Ascending aorta (tissue), 2 donors: ENCODE measurements at regions not wholly inside any gene's neighbourhood (a gene's known extent, or its start where the extent isn't known, plus 50 kb on each side); places are given as distances from the start of the nearest gene placed in this dataset.
A peak's percentile ranks its signal among the peaks of the same experiment; 100 is the strongest.

Source experiments
- DNase-seq, 2 donors: peaks; one replicate each; pipeline ENCODE4 v3.0.0-alpha.2; 2019; ENCODE audit warnings: low spot score in 2 of 2
- H3K27ac ChIP-seq, 2 donors: fragments of 200-600 bp; sonication (generic); one replicate each; pipeline ENCODE4 v1.5.1; 2016 to 2017; ENCODE audit warnings: mild to moderate bottlenecking in 1 of 2
- H3K27me3 ChIP-seq: fragments of 200-600 bp; sonication (generic); one replicate; pipeline ENCODE4 v1.5.1; 2017
- H3K36me3 ChIP-seq, 2 donors: fragments of 200-600 bp; sonication (generic); one replicate each; pipeline ENCODE4 v1.5.1; 2016
- H3K4me1 ChIP-seq, 2 donors: fragments of 200-600 bp; sonication (generic); one replicate each; pipeline ENCODE4 v1.5.1; 2016 to 2017; ENCODE audit warnings: mild to moderate bottlenecking in 1 of 2
- H3K4me3 ChIP-seq, 2 donors: fragments of 200-600 bp; sonication (generic); one replicate each; pipeline ENCODE4 v1.5.1; 2016 to 2017; ENCODE audit warnings: mild to moderate bottlenecking in 1 of 2
- H3K9me3 ChIP-seq, 2 donors: fragments of 200-600 bp; sonication (generic); one replicate each; pipeline ENCODE4 v1.5.1; 2016
- intact Hi-C: fragments of 100-400 bp; cut with DNase I; formaldehyde crosslinking; loops from one replicate; pipeline ENCODE4 v1.15.1; 2023
- TF ChIP-seq, protein P1 (sequence below), 3 experiments: fragments of 200-600 bp in 2 of 3; fragments of 450-650 bp in 1 of 3; sonication (generic) in 2 of 3; IDR thresholded peaks; one replicate each; pipeline ENCODE4 v1.5.1; 2016 to 2019; ENCODE audit warnings: antibody characterized with exemption in 3 of 3, mild to moderate bottlenecking in 1 of 3, moderate library complexity in 1 of 3

- intact Hi-C loops = no loop called here
- no peaks in the 10 kb centered on the region for H3K27me3 ChIP-seq
- H3K4me3 ChIP-seq = no peak overlapping the region
- no peak overlapping the region for H3K27ac ChIP-seq
- H3K36me3 ChIP-seq = no peaks in the 10 kb centered on the region
- no peaks in the 10 kb centered on the region for H3K4me1 ChIP-seq
- no peaks in the 10 kb centered on the region for H3K9me3 ChIP-seq
- DNase-seq = no peak
- TF ChIP-seq, protein P1, sequence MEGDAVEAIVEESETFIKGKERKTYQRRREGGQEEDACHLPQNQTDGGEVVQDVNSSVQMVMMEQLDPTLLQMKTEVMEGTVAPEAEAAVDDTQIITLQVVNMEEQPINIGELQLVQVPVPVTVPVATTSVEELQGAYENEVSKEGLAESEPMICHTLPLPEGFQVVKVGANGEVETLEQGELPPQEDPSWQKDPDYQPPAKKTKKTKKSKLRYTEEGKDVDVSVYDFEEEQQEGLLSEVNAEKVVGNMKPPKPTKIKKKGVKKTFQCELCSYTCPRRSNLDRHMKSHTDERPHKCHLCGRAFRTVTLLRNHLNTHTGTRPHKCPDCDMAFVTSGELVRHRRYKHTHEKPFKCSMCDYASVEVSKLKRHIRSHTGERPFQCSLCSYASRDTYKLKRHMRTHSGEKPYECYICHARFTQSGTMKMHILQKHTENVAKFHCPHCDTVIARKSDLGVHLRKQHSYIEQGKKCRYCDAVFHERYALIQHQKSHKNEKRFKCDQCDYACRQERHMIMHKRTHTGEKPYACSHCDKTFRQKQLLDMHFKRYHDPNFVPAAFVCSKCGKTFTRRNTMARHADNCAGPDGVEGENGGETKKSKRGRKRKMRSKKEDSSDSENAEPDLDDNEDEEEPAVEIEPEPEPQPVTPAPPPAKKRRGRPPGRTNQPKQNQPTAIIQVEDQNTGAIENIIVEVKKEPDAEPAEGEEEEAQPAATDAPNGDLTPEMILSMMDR (IDR thresholded peaks at IDR 0.05) = no peak
Measured at GRCh38 chr12:115716551-115716950, 560.9 kb downstream of the MED13L start.

DNA sequence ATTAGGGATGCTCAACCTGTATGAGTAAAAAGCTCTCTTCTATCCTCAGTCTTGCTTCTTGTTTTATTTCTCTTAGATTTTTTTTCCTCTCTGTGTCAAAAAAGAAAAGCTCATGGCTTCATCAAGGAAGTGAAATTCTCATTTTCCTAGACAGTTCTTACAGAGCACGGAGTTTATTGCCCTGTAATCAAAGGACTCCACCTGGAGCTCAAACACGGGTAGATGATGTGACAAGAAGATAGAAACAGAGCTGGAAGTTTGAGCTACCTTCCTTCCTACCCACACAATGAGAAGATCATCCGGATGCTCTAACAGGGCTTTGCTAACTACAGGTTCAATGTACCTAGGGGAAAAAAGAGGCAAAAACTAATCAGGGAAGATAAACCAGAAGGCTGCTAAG is 564.8 kb downstream of the MED13L start:
- H3K36me3 ChIP-seq = no peaks in the 10 kb centered on the region
- no peak overlapping the region for H3K4me3 ChIP-seq
- no peaks in the 10 kb centered on the region for H3K27me3 ChIP-seq
- H3K27ac ChIP-seq = no peak overlapping the region
- intact Hi-C loops = no loop called here
- no peak for DNase-seq
- H3K9me3 ChIP-seq = no peaks in the 10 kb centered on the region
- peaks cover 0 to 9% of the 10 kb centered on the region in 2 donors for H3K4me1 ChIP-seq
- TF ChIP-seq, protein P1 (IDR thresholded peaks at IDR 0.05) = no peak

GRCh38 chr12:115710104-115710564 is 567.4 kb downstream of the MED13L start:
- TF ChIP-seq, protein P1 (IDR thresholded peaks at IDR 0.05) = no peak
- Histone ChIP-seq H3K4me1 (peaks cover 0 to 9% of the 10 kb centered on the region in 2 donors), H3K36me3 (no peaks in the 10 kb centered on the region), H3K27ac (peak overlapping the region; percentile 42 to 50), H3K27me3 (no peaks in the 10 kb centered on the region), H3K4me3 (peak overlapping the region in 1 of 2 donors; percentile 18), H3K9me3 (no peaks in the 10 kb centered on the region)
- peak in 1 of 2 donors; percentile 69 for DNase-seq
- intact Hi-C loops = no loop called here

GRCh38 chr12:115709540-115710011 is 567.9 kb downstream of the MED13L start:
- peak overlapping the region; percentile 42 to 50 for H3K27ac ChIP-seq
- H3K4me1 ChIP-seq = peaks cover 0 to 9% of the 10 kb centered on the region in 2 donors
- intact Hi-C loops = loop anchor here (2.0 kb wide), 1 partner anchor 53 kb away; no protein-coding TSS in a partner anchor
- no peaks in the 10 kb centered on the region for H3K36me3 ChIP-seq
- peak overlapping the region; percentile 18 to 24 for H3K4me3 ChIP-seq
- DNase-seq = peak in 1 of 2 donors; percentile 82
- H3K27me3 ChIP-seq = no peaks in the 10 kb centered on the region
- H3K9me3 ChIP-seq = no peaks in the 10 kb centered on the region
- TF ChIP-seq, protein P1 (IDR thresholded peaks at IDR 0.05) = no peak

DNA sequence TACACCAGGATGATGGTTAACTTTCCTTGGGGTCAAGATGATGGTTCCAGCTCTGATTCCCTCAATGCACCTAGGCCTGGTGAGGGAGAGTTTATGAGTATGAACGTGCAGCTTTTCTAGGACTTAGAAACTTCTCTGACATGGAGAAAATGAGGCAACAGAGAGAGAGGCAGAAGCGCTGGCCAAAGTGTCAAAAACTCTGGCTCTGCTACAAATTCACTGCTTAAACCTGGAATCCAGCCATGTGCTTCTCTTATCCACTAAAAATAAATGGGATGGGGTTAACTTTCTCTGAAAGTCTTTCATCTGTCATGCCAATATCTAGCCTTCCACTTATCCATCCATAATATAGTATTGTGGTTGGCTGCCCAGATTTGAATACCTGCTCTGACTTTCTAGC is 568.7 kb downstream of the MED13L start:
- Histone ChIP-seq H3K36me3 (no peaks in the 10 kb centered on the region), H3K9me3 (no peaks in the 10 kb centered on the region), H3K27me3 (no peaks in the 10 kb centered on the region), H3K27ac (no peak overlapping the region), H3K4me3 (no peak overlapping the region), H3K4me1 (peaks cover 0 to 9% of the 10 kb centered on the region in 2 donors)
- intact Hi-C loops = loop anchor here (2.0 kb wide), 1 partner anchor 52 kb away; no protein-coding TSS in a partner anchor
- no peak for DNase-seq
- TF ChIP-seq, protein P1 (IDR thresholded peaks at IDR 0.05) = no peak
